Stimulated activated naive CD8-positive, alpha-beta T cell treated with anti-CD3 and anti-CD28 coated beads, Interleukin-15, amount 100 ng/mL, for 72 hours (primary cell): ENCODE measurements at regions not wholly inside any gene's neighbourhood (a gene's known extent, or its start where the extent isn't known, plus 50 kb on each side); places are given as distances from the start of the nearest gene placed in this dataset.
A peak's percentile ranks its signal among the peaks of the same experiment; 100 is the strongest.

ENCODE experiments used
- ATAC-seq: fragments of 150-1000 bp; cut with Tn5 transposase; 2 replicates; pipeline ENCODE4 v1.10.0; 2021; ENCODE audit warnings: mild to moderate bottlenecking, moderate library complexity
- DNase-seq, 2 donors: peaks; one replicate each; pipeline ENCODE4 v3.0.0; 2021 to 2022
- H3K27ac Mint-ChIP-seq, 2 donors: one replicate each; pipeline ENCODE4 v1.8.0; 2022; ENCODE audit warnings: mild to moderate bottlenecking in 2 of 2, mixed read lengths in 2 of 2, moderate library complexity in 2 of 2
- H3K27me3 Mint-ChIP-seq: one replicate; pipeline ENCODE4 v1.8.0; 2022; ENCODE audit warnings: mixed read lengths
- H3K4me1 Mint-ChIP-seq: one replicate; pipeline ENCODE4 v1.8.0; 2022; ENCODE audit warnings: mild to moderate bottlenecking, mixed read lengths
- H3K4me3 Mint-ChIP-seq, 2 donors: one replicate each; pipeline ENCODE4 v1.8.0; 2022; ENCODE audit warnings: mild to moderate bottlenecking in 2 of 2, mixed read lengths in 2 of 2, moderate library complexity in 1 of 2
- H3K9me3 Mint-ChIP-seq, 2 donors: one replicate each; pipeline ENCODE4 v1.8.0; 2022; ENCODE audit warnings: mixed read lengths in 2 of 2

DNA sequence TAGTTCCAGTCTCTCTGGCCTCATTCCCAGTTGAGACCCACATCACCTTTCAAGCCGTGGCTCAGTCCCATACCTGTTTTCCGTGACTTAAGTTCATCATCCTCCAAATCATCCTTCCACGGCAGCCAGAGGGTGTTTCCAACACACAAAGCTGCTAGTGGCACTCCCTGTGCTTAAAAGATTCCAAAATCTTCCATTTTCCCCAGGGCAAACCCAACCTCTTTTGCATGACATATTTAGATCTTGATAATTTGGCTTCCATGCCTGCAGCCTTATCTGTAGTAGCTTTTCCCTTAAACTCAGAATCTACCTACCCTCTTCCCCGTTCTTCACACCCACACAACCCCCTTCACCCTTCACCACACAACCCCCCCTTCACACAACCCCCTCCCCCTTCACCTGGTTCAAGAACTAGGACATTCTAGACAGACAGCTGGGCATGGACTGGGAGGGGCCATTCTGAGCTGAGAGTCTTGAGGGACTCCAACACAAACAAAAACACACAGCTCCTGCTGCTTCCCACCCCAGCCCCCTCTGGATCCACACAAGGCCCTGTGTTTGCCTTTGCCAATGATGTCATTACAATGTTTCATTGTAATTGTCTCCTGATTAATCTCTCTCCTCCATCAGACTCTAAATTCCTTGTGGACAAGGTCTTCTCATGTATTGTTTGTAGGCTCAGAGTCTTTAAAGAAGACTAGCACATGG, 268.2 kb downstream of the SH3GL2 start:
- Mint-ChIP-seq H3K4me3 (no peak overlapping the region), H3K27ac (no peak overlapping the region), H3K9me3 (peaks cover 18 to 28% of the 10 kb centered on the region in 2 donors), H3K27me3 (no peaks in the 10 kb centered on the region), H3K4me1 (no peaks in the 10 kb centered on the region)
- ATAC-seq (no peak), DNase-seq (no peak)

DNA sequence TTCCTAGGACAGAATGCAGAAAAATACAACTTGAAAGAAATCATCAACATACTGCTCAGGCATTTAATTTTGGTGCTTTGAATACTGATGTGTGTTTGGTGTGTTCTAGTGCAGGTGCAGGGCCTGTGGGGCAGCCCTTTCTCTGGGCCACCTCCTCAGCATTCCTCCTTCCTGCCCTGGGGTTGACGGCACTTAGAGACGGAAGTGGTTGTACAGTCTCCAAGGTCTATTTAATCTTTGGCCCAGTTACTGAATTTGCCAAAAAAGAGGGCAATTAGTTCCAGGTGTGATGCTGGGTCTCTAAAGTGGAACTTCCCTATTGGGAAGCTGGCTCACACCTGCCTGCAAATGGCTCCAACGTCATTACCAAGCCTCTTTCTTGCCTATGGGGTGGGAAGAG, 269.0 kb downstream of the SH3GL2 start:
- Mint-ChIP-seq H3K9me3 (peaks cover 18 to 24% of the 10 kb centered on the region in 2 donors), H3K4me3 (no peak overlapping the region), H3K27me3 (no peaks in the 10 kb centered on the region), H3K27ac (no peak overlapping the region), H3K4me1 (no peaks in the 10 kb centered on the region)
- DNase-seq = no peak
- no peak for ATAC-seq

DNA sequence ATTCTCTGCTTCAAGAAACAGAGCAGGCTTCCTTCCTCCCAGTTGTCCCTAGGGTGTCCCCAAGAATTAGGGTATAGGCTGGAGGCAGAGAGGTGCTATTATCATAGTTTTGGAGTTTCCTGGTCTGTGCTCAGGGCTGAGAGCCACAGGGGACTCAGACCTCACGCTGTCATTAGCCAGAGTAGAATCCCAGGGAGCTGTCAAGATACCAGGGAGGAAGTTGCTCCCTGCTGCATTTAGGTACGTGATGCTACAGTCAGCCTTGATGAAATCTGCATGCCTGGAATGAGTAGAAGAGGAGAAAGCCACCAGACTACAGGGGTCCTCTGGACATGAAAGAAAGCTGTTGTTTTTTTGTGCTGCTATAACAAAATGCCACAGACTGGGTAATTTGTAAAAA, 273.2 kb downstream of the SH3GL2 start:
- ATAC-seq (no peak), DNase-seq (no peak)
- H3K27me3 Mint-ChIP-seq = no peaks in the 10 kb centered on the region
- peaks cover 0 to 7% of the 10 kb centered on the region in 2 donors for H3K9me3 Mint-ChIP-seq
- no peak overlapping the region for H3K27ac Mint-ChIP-seq
- H3K4me3 Mint-ChIP-seq = no peak overlapping the region
- no peaks in the 10 kb centered on the region for H3K4me1 Mint-ChIP-seq

DNA sequence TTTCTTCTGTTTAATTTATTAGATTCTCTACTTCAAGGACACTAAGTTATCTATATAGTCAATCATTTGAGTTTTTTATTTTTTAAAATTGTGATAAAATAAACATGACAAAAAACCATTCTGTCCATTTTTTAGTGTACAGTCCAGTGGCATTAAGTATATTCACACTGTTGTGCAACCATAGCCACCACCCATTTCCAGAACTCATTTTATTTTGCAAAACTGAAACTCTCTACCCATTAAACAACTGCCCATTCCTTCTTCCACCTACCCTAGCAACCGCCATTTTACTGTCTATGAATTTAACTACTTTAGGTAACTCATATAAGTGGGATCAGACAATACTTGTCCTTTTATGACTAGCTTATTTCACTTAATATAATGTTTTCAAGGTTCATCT, 275.6 kb downstream of the SH3GL2 start:
- H3K9me3 Mint-ChIP-seq = peaks cover 0 to 7% of the 10 kb centered on the region in 2 donors
- no peaks in the 10 kb centered on the region for H3K4me1 Mint-ChIP-seq
- ATAC-seq (no peak), DNase-seq (no peak)
- no peak overlapping the region for H3K4me3 Mint-ChIP-seq
- H3K27me3 Mint-ChIP-seq = no peaks in the 10 kb centered on the region
- no peak overlapping the region for H3K27ac Mint-ChIP-seq

DNA sequence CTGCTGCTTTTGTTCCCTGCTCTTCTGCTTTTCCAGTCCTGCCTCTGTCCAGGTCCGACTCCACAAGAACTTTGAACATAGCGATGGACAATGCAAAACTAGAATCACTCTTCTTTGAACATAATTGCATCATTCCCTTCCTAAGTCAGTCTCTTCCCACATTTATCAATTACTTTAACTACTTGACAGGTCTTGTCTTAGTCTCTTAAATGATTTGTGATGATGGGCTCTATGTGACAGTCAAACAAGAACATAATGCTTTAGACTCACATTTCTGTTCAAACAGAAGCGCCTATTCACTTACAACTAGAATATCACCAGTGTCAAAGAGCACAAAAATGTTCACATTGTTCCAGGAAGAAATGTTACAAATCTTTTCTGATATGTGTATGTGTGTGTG, 278.1 kb downstream of the SH3GL2 start:
- DNase-seq (no peak), ATAC-seq (no peak)
- peaks cover 0 to 7% of the 10 kb centered on the region in 2 donors for H3K9me3 Mint-ChIP-seq
- H3K27ac Mint-ChIP-seq = no peak overlapping the region
- H3K4me3 Mint-ChIP-seq = no peak overlapping the region
- H3K4me1 Mint-ChIP-seq = no peaks in the 10 kb centered on the region
- no peaks in the 10 kb centered on the region for H3K27me3 Mint-ChIP-seq

DNA sequence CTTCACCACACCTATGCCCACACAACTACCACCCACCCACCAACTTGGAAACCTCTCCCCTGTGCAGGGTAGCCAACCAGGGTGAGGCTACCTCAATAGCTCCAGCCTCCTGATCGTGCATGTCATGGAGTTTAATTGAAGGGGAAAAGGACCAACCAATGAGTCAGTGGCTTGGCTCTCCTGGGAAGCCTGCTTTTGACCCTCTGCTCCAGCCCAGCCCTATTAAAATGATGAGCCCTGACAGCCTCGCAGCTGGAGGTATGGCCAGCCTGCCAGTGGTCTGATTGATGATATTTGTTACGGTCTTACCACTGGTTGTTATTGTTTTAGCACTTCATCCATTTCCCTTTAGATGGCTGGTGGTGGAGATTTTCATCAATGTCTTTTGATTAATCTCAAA, 280.4 kb downstream of the SH3GL2 start:
- Mint-ChIP-seq H3K4me1 (no peaks in the 10 kb centered on the region), H3K4me3 (no peak overlapping the region), H3K27me3 (no peaks in the 10 kb centered on the region), H3K9me3 (peaks cover 0 to 7% of the 10 kb centered on the region in 2 donors), H3K27ac (no peak overlapping the region)
- no peak for ATAC-seq
- DNase-seq = no peak

DNA sequence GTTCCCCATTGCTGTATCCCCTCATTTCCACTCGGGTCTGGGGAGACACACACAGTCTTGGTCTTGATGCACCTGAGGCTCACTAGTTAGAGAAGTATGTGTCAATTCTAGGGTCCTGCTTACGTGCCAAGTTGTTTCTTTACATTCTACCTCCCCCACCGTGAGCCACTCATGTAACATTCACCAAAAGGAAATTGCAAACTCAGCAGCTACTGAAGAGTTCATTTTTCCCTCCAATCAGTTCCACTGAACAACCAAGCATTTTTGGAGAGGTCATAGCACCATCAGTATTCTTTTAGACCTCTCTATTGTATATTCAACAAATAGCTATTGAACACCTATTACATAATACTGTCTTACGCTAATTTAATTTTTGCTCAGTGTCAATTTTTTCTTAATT, 281.1 kb downstream of the SH3GL2 start:
- H3K4me3 Mint-ChIP-seq = no peak overlapping the region

DNA sequence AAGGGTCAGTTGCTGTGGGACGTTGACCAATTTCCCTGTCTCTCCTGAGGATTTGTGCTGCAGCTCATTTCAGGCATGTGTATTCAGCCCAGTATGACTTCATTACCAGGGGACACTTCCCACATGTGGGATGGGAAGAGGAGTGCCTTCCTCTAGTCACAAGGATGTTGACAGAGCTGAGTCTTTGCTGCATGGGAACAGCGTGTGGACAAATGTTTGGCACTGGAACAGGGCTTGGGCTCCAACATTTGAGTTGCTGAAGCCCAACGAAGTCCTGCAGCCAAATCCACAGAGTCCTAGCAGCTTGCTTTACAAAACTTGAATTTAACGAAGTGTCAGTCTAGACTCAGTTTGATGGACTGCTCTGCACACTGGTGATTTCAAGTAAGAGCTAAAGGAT, 283.2 kb downstream of the SH3GL2 start:
- Mint-ChIP-seq H3K4me1 (no peaks in the 10 kb centered on the region), H3K4me3 (no peak overlapping the region), H3K27ac (no peak overlapping the region), H3K27me3 (no peaks in the 10 kb centered on the region), H3K9me3 (no peaks in the 10 kb centered on the region)
- ATAC-seq (no peak), DNase-seq (no peak)

More for the DNA sequence above, 281.1 kb downstream of the SH3GL2 start:
- no peaks in the 10 kb centered on the region for H3K27me3 Mint-ChIP-seq
- ATAC-seq (no peak), DNase-seq (no peak)
- no peaks in the 10 kb centered on the region for H3K4me1 Mint-ChIP-seq
- peaks cover 0 to 7% of the 10 kb centered on the region in 2 donors for H3K9me3 Mint-ChIP-seq
- no peak overlapping the region for H3K27ac Mint-ChIP-seq

DNA sequence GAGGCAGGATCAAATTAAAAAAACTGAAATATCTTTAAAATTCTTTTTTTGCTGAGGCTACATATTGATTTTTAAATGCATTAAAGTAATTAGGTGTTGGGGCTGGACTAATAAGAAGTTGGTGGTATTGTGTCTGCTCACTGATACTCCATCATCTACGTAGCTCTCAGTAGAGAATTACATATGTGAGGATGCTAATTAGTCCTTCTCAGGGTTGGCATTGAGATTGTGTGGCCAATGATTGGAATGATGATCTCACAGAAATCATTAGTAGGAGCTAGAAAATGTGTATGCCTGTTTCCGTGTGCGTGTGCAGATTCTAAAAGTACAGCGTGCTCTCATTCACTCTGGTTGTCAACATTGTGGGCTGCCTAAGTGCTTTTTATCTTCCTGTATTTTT, 283.8 kb downstream of the SH3GL2 start:
- Mint-ChIP-seq H3K4me3 (no peak overlapping the region), H3K4me1 (no peaks in the 10 kb centered on the region), H3K9me3 (no peaks in the 10 kb centered on the region), H3K27me3 (no peaks in the 10 kb centered on the region), H3K27ac (no peak overlapping the region)
- ATAC-seq (no peak), DNase-seq (no peak)

DNA sequence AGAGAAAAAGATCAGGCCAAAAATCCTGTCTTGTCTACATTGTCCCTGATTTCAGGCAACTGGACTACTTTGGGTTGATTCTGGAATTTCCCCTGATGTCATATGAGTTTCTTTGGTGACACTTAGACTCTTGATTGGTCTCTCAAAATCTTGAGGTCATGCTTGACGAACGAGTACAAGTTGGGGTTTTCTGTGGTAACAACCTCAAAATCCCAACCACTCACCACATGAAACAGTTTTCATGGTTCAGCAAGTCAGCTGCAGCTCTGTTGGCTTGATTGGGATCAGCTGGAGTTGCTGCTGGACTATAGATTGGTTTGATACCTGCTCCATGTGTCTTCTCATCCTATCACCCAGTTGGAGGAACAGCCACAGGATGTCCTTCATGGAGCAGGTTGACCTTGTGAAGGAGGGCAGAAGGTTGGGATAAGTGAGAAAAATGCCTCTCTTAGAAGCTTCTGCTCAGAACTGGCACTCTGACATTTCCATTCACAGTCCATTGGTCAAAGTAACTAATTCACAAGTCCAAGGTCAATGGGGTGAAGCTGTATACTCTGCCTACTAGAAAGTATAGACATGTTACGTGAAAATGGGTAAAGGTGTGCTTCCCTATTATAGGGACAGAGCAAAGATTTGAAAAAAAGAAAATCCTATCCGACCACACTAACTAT, 284.5 kb downstream of the SH3GL2 start:
- peak in 1 of 2 donors; percentile 8 for DNase-seq
- Mint-ChIP-seq H3K4me3 (no peak overlapping the region), H3K9me3 (no peaks in the 10 kb centered on the region), H3K27ac (no peak overlapping the region), H3K27me3 (no peaks in the 10 kb centered on the region), H3K4me1 (no peaks in the 10 kb centered on the region)
- ATAC-seq = peak; percentile 35

DNA sequence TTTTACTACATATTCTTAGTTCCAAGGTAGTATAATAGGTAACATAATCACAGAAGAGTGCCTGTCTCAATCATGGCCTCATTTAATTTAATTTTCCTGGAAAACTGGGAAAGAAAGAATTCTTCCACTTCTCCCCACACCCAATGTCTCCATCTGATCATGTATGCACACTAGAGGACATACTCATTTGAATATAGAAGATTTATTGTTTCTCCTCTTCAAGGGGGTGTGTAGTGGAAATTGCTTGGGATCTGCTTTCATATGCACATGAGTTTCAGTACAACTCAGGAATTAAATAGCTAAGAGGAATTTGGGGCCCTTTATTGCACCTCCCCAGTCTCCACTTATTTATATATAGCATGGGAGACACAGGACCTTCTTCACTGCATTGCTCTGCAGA, 285.1 kb downstream of the SH3GL2 start:
- Mint-ChIP-seq H3K4me3 (no peak overlapping the region), H3K27ac (no peak overlapping the region), H3K9me3 (peaks cover 0 to 3% of the 10 kb centered on the region in 2 donors), H3K27me3 (no peaks in the 10 kb centered on the region), H3K4me1 (no peaks in the 10 kb centered on the region)
- DNase-seq (no peak), ATAC-seq (no peak)

DNA sequence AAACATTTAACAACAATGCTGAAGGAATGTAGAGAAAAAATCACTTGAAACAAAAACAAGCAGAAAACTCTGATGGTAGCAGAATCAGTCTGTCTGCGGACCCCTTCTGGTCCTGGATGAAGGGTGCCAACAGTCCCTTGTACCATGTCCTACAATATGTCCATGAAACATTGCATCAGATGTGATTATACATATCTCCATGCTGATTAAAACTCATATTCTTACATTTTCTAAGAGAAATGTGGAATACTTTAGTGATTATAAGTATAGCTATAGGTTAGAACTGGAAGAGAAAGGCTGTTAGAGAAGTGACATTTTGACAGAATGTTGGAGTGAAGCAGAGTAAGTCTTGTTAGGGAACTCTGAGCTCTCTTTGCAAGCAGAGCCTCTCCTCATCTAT, 286.1 kb downstream of the SH3GL2 start:
- H3K4me3 Mint-ChIP-seq = no peak overlapping the region
- H3K27ac Mint-ChIP-seq = no peak overlapping the region
- no peak for DNase-seq
- no peaks in the 10 kb centered on the region for H3K4me1 Mint-ChIP-seq
- H3K27me3 Mint-ChIP-seq = no peaks in the 10 kb centered on the region
- H3K9me3 Mint-ChIP-seq = peaks cover 0 to 8% of the 10 kb centered on the region in 2 donors
- no peak for ATAC-seq

DNA sequence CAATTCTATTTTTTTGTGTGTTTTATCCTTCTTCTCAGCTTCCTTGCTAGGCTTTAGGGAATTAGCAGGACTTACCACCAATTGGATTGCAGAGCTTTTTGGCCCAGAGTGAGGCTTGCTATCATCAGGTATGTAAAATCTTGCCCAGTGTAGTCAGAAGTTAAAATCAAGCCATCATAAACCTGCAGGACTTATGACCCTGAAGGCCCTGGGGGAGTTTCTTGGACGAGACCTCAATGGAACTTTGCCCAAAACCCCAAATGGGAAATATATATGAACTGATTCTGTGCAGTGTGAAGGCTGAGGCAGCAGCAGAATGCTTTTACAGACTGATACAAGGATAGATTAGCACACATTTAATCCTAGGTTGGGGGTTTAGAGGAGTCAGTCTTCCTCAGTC, 287.0 kb downstream of the SH3GL2 start:
- Mint-ChIP-seq H3K9me3 (peaks cover 0 to 8% of the 10 kb centered on the region in 2 donors), H3K4me1 (no peaks in the 10 kb centered on the region), H3K4me3 (no peak overlapping the region), H3K27me3 (no peaks in the 10 kb centered on the region), H3K27ac (peak overlapping the region in 1 of 2 donors; percentile 30)
- DNase-seq (no peak), ATAC-seq (no peak)

DNA sequence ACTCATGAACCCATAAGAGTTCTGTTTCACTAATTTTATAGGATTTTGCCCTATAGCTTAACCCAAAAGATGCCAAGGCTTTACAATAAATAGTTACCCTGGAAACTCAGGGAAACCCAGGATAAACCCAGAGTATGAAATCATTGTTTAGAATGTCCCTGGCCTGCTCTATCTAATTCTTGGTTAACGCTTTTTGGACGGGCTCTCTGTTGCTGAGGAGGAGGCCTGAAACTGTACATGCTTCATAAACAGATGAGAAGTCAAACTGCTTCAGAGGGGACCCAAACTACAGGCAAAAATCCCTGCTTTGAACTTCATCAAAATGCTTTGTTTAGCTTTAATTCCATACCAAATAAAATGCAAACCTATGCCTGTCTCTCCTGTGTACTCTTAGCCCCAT, 291.9 kb downstream of the SH3GL2 start:
- Mint-ChIP-seq H3K9me3 (peaks cover 0 to 18% of the 10 kb centered on the region in 2 donors), H3K27ac (no peak overlapping the region), H3K27me3 (no peaks in the 10 kb centered on the region), H3K4me1 (no peaks in the 10 kb centered on the region), H3K4me3 (no peak overlapping the region)
- ATAC-seq (no peak), DNase-seq (no peak)

DNA sequence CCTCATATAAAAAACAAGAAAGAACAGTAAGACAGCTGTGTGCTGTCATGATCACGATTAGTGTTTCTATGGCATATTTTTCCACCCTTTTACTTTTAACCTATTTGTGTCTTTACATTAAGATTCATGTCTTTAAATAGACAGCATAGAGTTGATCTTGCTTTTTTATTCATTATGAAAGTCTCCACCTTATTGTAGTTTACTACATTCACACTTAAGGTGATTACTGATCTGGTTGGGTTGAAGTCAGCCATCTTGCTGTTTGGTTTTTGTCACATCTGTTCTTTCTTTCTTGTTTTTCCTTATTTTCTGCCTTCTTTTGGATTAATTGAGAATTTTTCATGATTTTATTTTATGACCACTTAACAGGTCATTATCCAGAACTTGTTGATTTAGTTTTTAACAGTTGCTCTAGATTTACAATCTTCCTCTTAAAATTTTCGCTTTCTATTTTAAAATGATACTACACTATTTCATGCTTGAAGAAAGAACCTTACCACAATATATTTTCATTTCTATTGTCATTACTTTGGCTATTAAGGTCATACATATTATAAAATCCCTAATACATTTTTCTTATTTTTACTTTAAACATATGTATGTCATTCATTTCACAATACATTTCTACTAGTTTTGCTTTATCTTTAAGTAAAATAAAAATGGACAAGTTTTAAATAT, 292.5 kb downstream of the SH3GL2 start:
- ATAC-seq = no peak
- Mint-ChIP-seq H3K27ac (no peak overlapping the region), H3K4me3 (no peak overlapping the region), H3K9me3 (peaks cover 0 to 18% of the 10 kb centered on the region in 2 donors), H3K27me3 (no peaks in the 10 kb centered on the region), H3K4me1 (no peaks in the 10 kb centered on the region)
- DNase-seq = no peak

DNA sequence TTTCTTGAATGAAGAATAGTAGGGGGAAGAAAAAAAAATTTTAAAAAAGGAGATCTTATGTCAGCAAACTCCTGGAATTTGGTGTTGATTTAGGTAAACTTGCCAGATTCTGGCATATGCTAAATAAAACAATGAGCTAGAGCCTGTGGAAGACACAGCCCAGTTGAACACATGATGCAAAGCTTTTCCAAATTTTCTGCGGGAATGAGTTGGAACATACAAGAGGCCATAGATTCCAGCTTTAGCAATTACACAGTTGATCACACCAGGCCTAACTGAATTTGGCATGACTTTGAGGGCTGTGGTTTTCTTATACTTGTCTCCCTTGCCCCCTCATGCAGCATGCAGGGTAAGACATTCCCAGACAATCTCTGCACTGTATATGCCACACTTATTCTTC, 297.0 kb downstream of the SH3GL2 start:
- Mint-ChIP-seq H3K27me3 (no peaks in the 10 kb centered on the region), H3K27ac (no peak overlapping the region), H3K4me3 (no peak overlapping the region), H3K4me1 (no peaks in the 10 kb centered on the region), H3K9me3 (peaks cover 0 to 10% of the 10 kb centered on the region in 2 donors)
- DNase-seq (no peak), ATAC-seq (no peak)
